PC-3 (cell line): ENCODE measurements at regions not wholly inside any gene's neighbourhood (a gene's known extent, or its start where the extent isn't known, plus 50 kb on each side); places are given as distances from the start of the nearest gene placed in this dataset.

Experiments
- CTCF ChIP-seq: fragments of 300-600 bp; sonication (generic); conservative IDR thresholded peaks from 2 replicates; pipeline ENCODE4 v1.5.1; 2017; ENCODE audit warnings: antibody characterized with exemption, low read depth, mild to moderate bottlenecking, low read length
- EZH2 ChIP-seq: fragments of 300-600 bp; sonication (generic); IDR thresholded peaks from one replicate; pipeline ENCODE4 v1.6.1; 2017; ENCODE audit warnings: antibody characterized with exemption, mild to moderate bottlenecking, low read length; ENCODE audit not compliant: unreplicated experiment

- TF ChIP-seq CTCF = no peak
- TF ChIP-seq EZH2 = no peak
These were observed 873.4 kb downstream of the NLGN4Y start for GRCh38 chrY:15397556-15398280.
